M059J (cell line): ENCODE measurements at regions not wholly inside any gene's neighbourhood (a gene's known extent, or its start where the extent isn't known, plus 50 kb on each side); places are given as distances from the start of the nearest gene placed in this dataset.
"Not testable (repeated sequence)": the region's sequence is repeated elsewhere in the genome, so short reads cannot be mapped to it uniquely, and the experiment has no call there.

Source experiments
- DNase-seq: peaks from one replicate; pipeline ENCODE4 v3.0.0-alpha.2; 2012; ENCODE audit warnings: low read depth

GRCh38 chr12:3420693-3421092 lies 70.3 kb upstream of the PRMT8 start:
- no peak for DNase-seq

DNA sequence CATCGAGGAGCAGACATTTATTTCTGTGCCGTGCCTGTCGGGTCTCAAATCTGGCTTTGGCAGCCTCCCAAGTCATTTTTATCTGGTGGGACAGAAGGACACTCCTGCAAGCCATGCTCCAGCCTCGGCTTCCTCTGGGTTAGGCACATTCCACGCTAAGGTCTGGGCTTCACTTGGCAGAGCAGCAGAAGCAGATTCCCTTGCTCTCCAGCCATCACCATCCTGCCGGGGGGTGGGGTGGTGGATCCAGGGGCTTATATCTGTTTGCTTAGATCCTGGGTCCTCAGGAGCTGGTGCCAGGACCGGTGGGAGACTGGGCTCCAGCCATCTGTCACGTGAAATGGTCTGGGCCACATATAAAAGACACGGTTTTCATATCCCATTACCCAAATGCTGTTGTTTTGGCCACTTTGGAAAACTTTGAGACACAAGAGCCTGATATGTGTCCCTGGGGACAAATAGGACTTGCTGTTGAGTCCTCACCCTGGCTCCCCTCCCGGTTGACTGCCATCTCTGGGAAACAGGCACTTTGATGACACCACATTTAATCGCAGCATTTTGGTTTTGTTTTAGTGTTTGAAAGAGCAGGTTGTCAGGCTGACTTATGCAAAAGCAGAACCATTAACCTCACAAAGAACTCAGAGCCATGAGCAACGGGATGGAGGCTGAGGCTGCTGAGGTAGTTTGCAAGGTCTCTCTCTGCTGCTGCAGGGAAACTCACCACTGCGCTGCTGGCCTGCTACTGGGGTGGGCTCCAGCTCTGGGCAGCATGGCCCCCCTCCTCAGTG lies 69.6 kb upstream of the PRMT8 start:
- no peak for DNase-seq

- not testable (repeated sequence) for DNase-seq
These were observed 66.2 kb upstream of the PRMT8 start for GRCh38 chr12:3424796-3425195.

GRCh38 chr12:3427956-3428355 lies 63.0 kb upstream of the PRMT8 start:
- no peak for DNase-seq

DNA sequence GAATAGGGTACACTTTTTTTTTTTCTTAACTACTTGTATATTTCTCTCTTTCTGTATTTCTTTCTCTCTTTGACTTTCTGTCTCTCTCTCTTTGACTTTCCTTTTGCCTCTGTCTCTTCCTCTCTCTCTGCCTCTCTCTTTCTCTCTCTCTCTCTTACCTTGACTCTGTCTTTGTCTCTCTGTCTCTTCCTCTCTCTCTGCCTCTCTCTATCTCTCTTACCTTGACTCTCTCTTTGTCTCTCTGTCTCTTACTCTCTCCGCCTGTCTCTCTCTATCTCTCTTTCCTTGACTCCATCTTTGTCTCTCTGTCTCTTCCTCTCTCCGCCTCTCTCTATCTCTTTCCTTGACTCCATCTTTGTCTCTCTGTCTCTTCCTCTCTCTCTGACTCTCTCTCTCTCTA lies 62.4 kb upstream of the PRMT8 start:
- DNase-seq, result no peak

GRCh38 chr12:3429523-3429922 lies 61.5 kb upstream of the PRMT8 start:
- not testable (repeated sequence) for DNase-seq

- no peak for DNase-seq
These were observed 59.3 kb upstream of the PRMT8 start for GRCh38 chr12:3431686-3432085.

DNA sequence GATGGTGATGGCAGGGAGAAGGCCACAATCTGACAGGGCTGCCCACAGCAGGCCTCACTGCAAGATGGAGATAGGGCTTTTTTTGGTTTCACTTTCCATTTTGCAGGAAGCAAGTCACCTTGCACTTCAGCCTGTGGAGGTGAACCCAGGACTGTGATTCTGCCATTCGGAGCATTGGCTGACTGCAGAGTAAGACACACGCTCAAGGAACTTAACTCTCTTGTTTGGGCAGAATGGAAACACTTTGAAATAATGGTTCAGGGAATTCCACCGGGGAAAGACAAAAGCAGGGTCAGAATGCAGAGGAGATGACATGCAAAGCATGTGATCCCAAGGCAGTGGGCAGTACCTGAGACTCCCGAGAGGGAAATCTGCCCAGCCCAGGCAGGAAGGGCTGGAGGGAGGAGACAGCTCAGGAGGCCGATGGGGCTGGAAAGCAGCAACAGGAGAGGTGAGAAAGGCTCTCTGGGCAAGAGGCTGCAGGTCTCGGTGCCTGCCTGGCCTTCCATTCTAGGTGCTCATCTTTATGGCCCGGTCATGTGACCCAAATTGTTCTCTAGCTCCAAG lies 58.7 kb upstream of the PRMT8 start:
- peak; percentile 24 for DNase-seq

- no peak for DNase-seq
These were observed 58.1 kb upstream of the PRMT8 start for GRCh38 chr12:3432868-3433267.

GRCh38 chr12:3436461-3437065 lies 54.4 kb upstream of the PRMT8 start:
- peak; percentile 12 for DNase-seq

DNA sequence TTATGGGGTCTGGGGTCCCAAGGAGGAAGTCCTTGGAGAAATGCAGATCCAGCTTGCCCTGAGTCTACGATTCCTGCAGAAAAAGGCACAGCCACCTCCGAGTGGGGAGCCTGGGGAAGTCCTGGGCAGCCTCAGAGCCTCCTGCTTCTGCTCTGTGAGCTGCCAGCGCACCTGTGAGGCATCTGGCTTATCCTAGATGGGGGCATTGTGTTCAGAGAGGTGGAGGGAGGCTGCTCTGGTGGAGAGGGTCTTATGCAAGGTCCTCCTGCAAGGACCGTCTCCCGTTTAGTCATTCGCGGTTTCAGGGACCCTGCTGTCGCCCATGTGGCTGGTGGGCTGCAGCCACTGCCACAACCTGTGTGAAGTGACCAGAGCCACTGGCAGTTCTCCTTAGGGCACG lies 53.0 kb upstream of the PRMT8 start:
- DNase-seq, result no peak

- no peak for DNase-seq
These were observed 52.6 kb upstream of the PRMT8 start for GRCh38 chr12:3438401-3438800.
